Activated naive CD8-positive, alpha-beta T cell treated with anti-CD3 and anti-CD28 coated beads for 36 hours (primary cell): ENCODE measurements at regions not wholly inside any gene's neighbourhood (a gene's known extent, or its start where the extent isn't known, plus 50 kb on each side); places are given as distances from the start of the nearest gene placed in this dataset.
"Not testable (repeated sequence)": the region's sequence is repeated elsewhere in the genome, so short reads cannot be mapped to it uniquely, and the experiment has no call there.

Experiments
- DNase-seq: peaks from one replicate; pipeline ENCODE4 v3.0.0; 2021
- H3K27ac Mint-ChIP-seq: one replicate; pipeline ENCODE4 v1.8.0; 2022; ENCODE audit warnings: mild to moderate bottlenecking, moderate library complexity, mixed read lengths
- H3K27me3 Mint-ChIP-seq: one replicate; pipeline ENCODE4 v1.8.0; 2022; ENCODE audit warnings: mild to moderate bottlenecking, mixed read lengths
- H3K36me3 Mint-ChIP-seq: one replicate; pipeline ENCODE4 v1.8.0; 2021; ENCODE audit warnings: mild to moderate bottlenecking, mixed read lengths
- H3K4me1 Mint-ChIP-seq: one replicate; pipeline ENCODE4 v1.8.0; 2021; ENCODE audit warnings: mixed read lengths
- H3K4me3 Mint-ChIP-seq: one replicate; pipeline ENCODE4 v1.8.0; 2022; ENCODE audit warnings: mild to moderate bottlenecking, moderate library complexity, mixed read lengths
- H3K9me3 Mint-ChIP-seq: one replicate; pipeline ENCODE4 v1.8.0; 2022; ENCODE audit warnings: mixed read lengths

GRCh38 chr9:102244916-102245315, 506.5 kb upstream of the GRIN3A start:
- Mint-ChIP-seq H3K36me3 (no peaks in the 10 kb centered on the region), H3K9me3 (no peaks in the 10 kb centered on the region), H3K27me3 (no peaks in the 10 kb centered on the region), H3K27ac (no peak overlapping the region), H3K4me3 (no peak overlapping the region), H3K4me1 (no peaks in the 10 kb centered on the region)
- no peak for DNase-seq

GRCh38 chr9:102237520-102237919, 499.1 kb upstream of the GRIN3A start:
- no peaks in the 10 kb centered on the region for H3K4me1 Mint-ChIP-seq
- H3K27me3 Mint-ChIP-seq, result peaks cover 3% of the 10 kb centered on the region
- no peak overlapping the region for H3K4me3 Mint-ChIP-seq

GRCh38 chr9:102237094-102237493, 498.6 kb upstream of the GRIN3A start:
- Mint-ChIP-seq H3K36me3 (no peaks in the 10 kb centered on the region), H3K4me3 (no peak overlapping the region), H3K27me3 (peaks cover 3% of the 10 kb centered on the region), H3K9me3 (peaks cover 2% of the 10 kb centered on the region), H3K27ac (no peak overlapping the region), H3K4me1 (no peaks in the 10 kb centered on the region)
- DNase-seq, result no peak

More at GRCh38 chr9:102237520-102237919, 499.1 kb upstream of the GRIN3A start:
- no peak for DNase-seq
- Mint-ChIP-seq H3K27ac (no peak overlapping the region), H3K9me3 (peaks cover under 1% of the 10 kb centered on the region), H3K36me3 (no peaks in the 10 kb centered on the region)

GRCh38 chr9:102227416-102227815, 489.0 kb upstream of the GRIN3A start:
- H3K4me1 Mint-ChIP-seq, result not testable (repeated sequence)

GRCh38 chr9:102225841-102226441, 487.5 kb upstream of the GRIN3A start:
- DNase-seq, result no peak
- H3K9me3 Mint-ChIP-seq, result peaks cover 3% of the 10 kb centered on the region
- H3K27ac Mint-ChIP-seq, result no peak overlapping the region
- H3K27me3 Mint-ChIP-seq, result no peaks in the 10 kb centered on the region
- no peaks in the 10 kb centered on the region for H3K36me3 Mint-ChIP-seq
- H3K4me1 Mint-ChIP-seq, result no peaks in the 10 kb centered on the region
- no peak overlapping the region for H3K4me3 Mint-ChIP-seq

More at GRCh38 chr9:102227416-102227815, 489.0 kb upstream of the GRIN3A start:
- H3K9me3 Mint-ChIP-seq, H3K27me3 Mint-ChIP-seq, H3K4me3 Mint-ChIP-seq, H3K36me3 Mint-ChIP-seq, DNase-seq, H3K27ac Mint-ChIP-seq: not testable (repeated sequence)

GRCh38 chr9:102223320-102224136, 485.1 kb upstream of the GRIN3A start:
- not testable (repeated sequence) for H3K36me3 Mint-ChIP-seq, H3K27ac Mint-ChIP-seq, H3K27me3 Mint-ChIP-seq, H3K9me3 Mint-ChIP-seq, H3K4me3 Mint-ChIP-seq, H3K4me1 Mint-ChIP-seq, DNase-seq

- Mint-ChIP-seq H3K36me3 (no peaks in the 10 kb centered on the region), H3K9me3 (peaks cover 5% of the 10 kb centered on the region), H3K27me3 (no peaks in the 10 kb centered on the region), H3K4me3 (no peak overlapping the region), H3K4me1 (no peaks in the 10 kb centered on the region), H3K27ac (no peak overlapping the region)
- DNase-seq, result no peak
These were observed 470.7 kb upstream of the GRIN3A start for GRCh38 chr9:102209176-102209575.

GRCh38 chr9:102206432-102206831, 468.0 kb upstream of the GRIN3A start:
- H3K9me3 Mint-ChIP-seq, result no peaks in the 10 kb centered on the region
- no peak overlapping the region for H3K4me3 Mint-ChIP-seq
- H3K36me3 Mint-ChIP-seq, result no peaks in the 10 kb centered on the region

GRCh38 chr9:102205251-102205650, 466.8 kb upstream of the GRIN3A start:
- Mint-ChIP-seq H3K4me1 (no peaks in the 10 kb centered on the region), H3K27ac (no peak overlapping the region), H3K27me3 (no peaks in the 10 kb centered on the region), H3K36me3 (no peaks in the 10 kb centered on the region), H3K4me3 (no peak overlapping the region), H3K9me3 (no peaks in the 10 kb centered on the region)
- DNase-seq, result no peak

More at GRCh38 chr9:102206432-102206831, 468.0 kb upstream of the GRIN3A start:
- Mint-ChIP-seq H3K27ac (no peak overlapping the region), H3K4me1 (no peaks in the 10 kb centered on the region), H3K27me3 (no peaks in the 10 kb centered on the region)
- no peak for DNase-seq

- Mint-ChIP-seq H3K27ac (no peak overlapping the region), H3K9me3 (peaks cover 1% of the 10 kb centered on the region), H3K4me1 (no peaks in the 10 kb centered on the region), H3K36me3 (no peaks in the 10 kb centered on the region), H3K27me3 (no peaks in the 10 kb centered on the region), H3K4me3 (no peak overlapping the region)
- DNase-seq, result no peak
These were observed 463.7 kb upstream of the GRIN3A start for GRCh38 chr9:102202126-102202525.

GRCh38 chr9:102185962-102186361, 447.5 kb upstream of the GRIN3A start:
- Mint-ChIP-seq H3K27me3 (no peaks in the 10 kb centered on the region), H3K9me3 (peaks cover 3% of the 10 kb centered on the region), H3K4me1 (no peaks in the 10 kb centered on the region), H3K36me3 (no peaks in the 10 kb centered on the region), H3K27ac (no peak overlapping the region), H3K4me3 (no peak overlapping the region)
- no peak for DNase-seq

- H3K27ac Mint-ChIP-seq, result no peak overlapping the region
- no peaks in the 10 kb centered on the region for H3K27me3 Mint-ChIP-seq
- DNase-seq, result no peak
- no peak overlapping the region for H3K4me3 Mint-ChIP-seq
- H3K4me1 Mint-ChIP-seq, result no peaks in the 10 kb centered on the region
- H3K36me3 Mint-ChIP-seq, result no peaks in the 10 kb centered on the region
- H3K9me3 Mint-ChIP-seq, result peaks cover 3% of the 10 kb centered on the region
These were observed 446.9 kb upstream of the GRIN3A start for GRCh38 chr9:102185371-102185770.

GRCh38 chr9:102178811-102179210, 440.4 kb upstream of the GRIN3A start:
- no peaks in the 10 kb centered on the region for H3K4me1 Mint-ChIP-seq
- no peaks in the 10 kb centered on the region for H3K27me3 Mint-ChIP-seq
- no peak overlapping the region for H3K27ac Mint-ChIP-seq
- no peak for DNase-seq
- H3K9me3 Mint-ChIP-seq, result peaks cover 14% of the 10 kb centered on the region
- no peaks in the 10 kb centered on the region for H3K36me3 Mint-ChIP-seq
- no peak overlapping the region for H3K4me3 Mint-ChIP-seq

GRCh38 chr9:102174202-102174601, 435.8 kb upstream of the GRIN3A start:
- not testable (repeated sequence) for H3K36me3 Mint-ChIP-seq, H3K4me1 Mint-ChIP-seq, H3K4me3 Mint-ChIP-seq, DNase-seq, H3K27ac Mint-ChIP-seq, H3K27me3 Mint-ChIP-seq
- peaks cover 25% of the 10 kb centered on the region for H3K9me3 Mint-ChIP-seq

GRCh38 chr9:102164247-102164646, 425.8 kb upstream of the GRIN3A start:
- Mint-ChIP-seq H3K4me1 (no peaks in the 10 kb centered on the region), H3K27ac (no peak overlapping the region), H3K27me3 (no peaks in the 10 kb centered on the region), H3K9me3 (no peaks in the 10 kb centered on the region), H3K36me3 (no peaks in the 10 kb centered on the region), H3K4me3 (no peak overlapping the region)
- DNase-seq, result no peak

GRCh38 chr9:102153081-102153480, 414.6 kb upstream of the GRIN3A start:
- DNase-seq, H3K4me3 Mint-ChIP-seq, H3K4me1 Mint-ChIP-seq, H3K27ac Mint-ChIP-seq, H3K27me3 Mint-ChIP-seq, H3K36me3 Mint-ChIP-seq: not testable (repeated sequence)
- H3K9me3 Mint-ChIP-seq, result peaks cover 14% of the 10 kb centered on the region
